Esophagus muscularis mucosa (tissue), 4 donors: ENCODE measurements at regions not wholly inside any gene's neighbourhood (a gene's known extent, or its start where the extent isn't known, plus 50 kb on each side); places are given as distances from the start of the nearest gene placed in this dataset.

Experiments
- DNase-seq: peaks from one replicate; pipeline ENCODE4 v3.0.0-alpha.2; 2017; ENCODE audit errors: extremely low spot score
- H3K27ac ChIP-seq, 4 donors: fragments of 200-600 bp; sonication (generic); replicated peaks in 1 of 4; 1 replicate in 3 of 4; 2 replicates in 1 of 4; pipeline ENCODE4 v1.5.1; 2016 to 2019; ENCODE audit warnings: mild to moderate bottlenecking in 1 of 4
- H3K27me3 ChIP-seq, 4 donors: fragments of 200-600 bp; sonication (generic); one replicate each; pipeline versions ENCODE4 v1.5.1 to v1.6.0; 2016 to 2019
- H3K36me3 ChIP-seq, 4 donors: fragments of 200-600 bp; sonication (generic); one replicate each; pipeline ENCODE4 v1.5.1; 2016 to 2019
- H3K4me1 ChIP-seq, 4 donors: fragments of 200-600 bp; sonication (generic); one replicate each; pipeline ENCODE4 v1.5.1; 2016 to 2019
- H3K4me3 ChIP-seq, 4 donors: fragments of 200-600 bp; sonication (generic); 1 replicate in 2 of 4; 2 replicates in 2 of 4; pipeline ENCODE4 v1.5.1; 2016 to 2019; ENCODE audit warnings: mild to moderate bottlenecking in 4 of 4, moderate library complexity in 1 of 4
- H3K9me3 ChIP-seq, 4 donors: fragments of 200-600 bp; sonication (generic); 1 replicate in 3 of 4; 2 replicates in 1 of 4; pipeline ENCODE4 v1.5.1; 2016 to 2019
- EP300 ChIP-seq: sonication (generic); formaldehyde crosslinking; IDR thresholded peaks from one replicate; pipeline ENCODE4 v1.6.1; 2017; ENCODE audit warnings: antibody characterized with exemption
- POLR2A ChIP-seq: fragments of 450-650 bp; IDR thresholded peaks from one replicate; pipeline ENCODE4 v1.6.1; 2017; ENCODE audit warnings: antibody characterized with exemption, moderate library complexity, mild to moderate bottlenecking, low read depth
- POLR2AphosphoS5 ChIP-seq, 2 donors: sonication (generic); formaldehyde crosslinking; IDR thresholded peaks; one replicate each; pipeline ENCODE4 v1.6.1; 2017; ENCODE audit warnings: antibody characterized with exemption in 2 of 2
- WGBS: methylation state at CpG from one replicate; pipeline ENCODE4 v1.1.5; 2018; 5-methylcytosine and 5-hydroxymethylcytosine counted together
- intact Hi-C: fragments of 100-400 bp; cut with DNase I; formaldehyde crosslinking; loops from one replicate; pipeline ENCODE4 v1.15.1; 2023
- TF ChIP-seq, protein P1 (sequence below), 3 experiments: fragments of 200-600 bp in 2 of 3; fragments of 450-650 bp in 1 of 3; sonication (generic) in 2 of 3; IDR thresholded peaks; one replicate each; pipeline ENCODE4 v1.5.1; 2017 to 2019; ENCODE audit warnings: antibody characterized with exemption in 3 of 3, mild to moderate bottlenecking in 2 of 3, moderate library complexity in 1 of 3

DNA sequence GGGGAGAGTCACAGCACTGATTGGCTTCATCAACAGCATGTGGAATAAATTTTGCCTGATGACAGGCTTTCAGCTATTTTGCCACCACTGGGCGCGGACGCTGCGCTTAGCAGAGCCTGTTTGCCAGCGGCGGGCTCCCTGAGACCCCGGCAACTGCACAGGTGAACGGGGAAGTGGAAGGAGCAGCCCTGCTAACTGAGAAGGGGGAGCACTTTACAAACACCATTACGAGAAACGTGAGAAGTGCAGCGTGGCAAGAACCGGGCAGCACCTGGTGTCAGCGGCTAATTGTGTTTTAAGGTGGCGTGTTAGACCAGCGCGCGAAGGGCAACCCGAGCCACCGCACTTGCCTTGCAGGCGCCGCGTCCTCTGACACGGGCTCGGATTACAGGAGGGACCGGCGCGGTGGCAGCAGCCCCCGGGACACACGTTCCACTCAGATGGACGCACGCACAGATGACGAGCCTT is 307.8 kb upstream of the ARRDC4 start:
- intact Hi-C loops = no loop called here
- H3K4me3 ChIP-seq = peak overlapping the region; percentile 37 to 46 (median 42)

DNA sequence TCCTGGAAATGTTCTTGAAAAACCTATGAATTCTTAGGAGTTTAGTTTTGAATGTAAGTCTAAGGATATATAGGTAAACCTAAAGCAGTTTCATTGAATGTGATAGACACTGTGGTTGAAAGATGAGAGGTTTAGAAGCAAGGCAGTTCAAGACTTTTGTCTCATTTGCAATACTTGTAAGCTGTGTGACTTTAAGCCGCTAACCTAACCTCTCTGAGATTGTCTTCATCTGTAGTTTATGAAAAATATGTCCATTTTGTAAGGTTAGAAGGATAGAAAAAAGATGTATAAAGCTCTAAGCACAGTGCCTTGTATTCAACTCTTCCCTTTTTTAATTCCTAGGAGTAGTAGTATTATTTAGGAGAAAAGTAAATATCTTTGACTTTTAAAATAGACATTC is 306.6 kb upstream of the ARRDC4 start:
- no peak for DNase-seq
- no peaks in the 10 kb centered on the region for H3K27me3 ChIP-seq
- peaks cover 0 to 12% (median 10%) of the 10 kb centered on the region in 4 donors for H3K4me1 ChIP-seq
- 96% methylated on average over 1 of the region's 1 CpG for WGBS
- TF ChIP-seq POLR2AphosphoS5 (IDR thresholded peaks at IDR 0.05) (no peak), EP300 (no peak), POLR2A (no peak)
- TF ChIP-seq, protein P1, sequence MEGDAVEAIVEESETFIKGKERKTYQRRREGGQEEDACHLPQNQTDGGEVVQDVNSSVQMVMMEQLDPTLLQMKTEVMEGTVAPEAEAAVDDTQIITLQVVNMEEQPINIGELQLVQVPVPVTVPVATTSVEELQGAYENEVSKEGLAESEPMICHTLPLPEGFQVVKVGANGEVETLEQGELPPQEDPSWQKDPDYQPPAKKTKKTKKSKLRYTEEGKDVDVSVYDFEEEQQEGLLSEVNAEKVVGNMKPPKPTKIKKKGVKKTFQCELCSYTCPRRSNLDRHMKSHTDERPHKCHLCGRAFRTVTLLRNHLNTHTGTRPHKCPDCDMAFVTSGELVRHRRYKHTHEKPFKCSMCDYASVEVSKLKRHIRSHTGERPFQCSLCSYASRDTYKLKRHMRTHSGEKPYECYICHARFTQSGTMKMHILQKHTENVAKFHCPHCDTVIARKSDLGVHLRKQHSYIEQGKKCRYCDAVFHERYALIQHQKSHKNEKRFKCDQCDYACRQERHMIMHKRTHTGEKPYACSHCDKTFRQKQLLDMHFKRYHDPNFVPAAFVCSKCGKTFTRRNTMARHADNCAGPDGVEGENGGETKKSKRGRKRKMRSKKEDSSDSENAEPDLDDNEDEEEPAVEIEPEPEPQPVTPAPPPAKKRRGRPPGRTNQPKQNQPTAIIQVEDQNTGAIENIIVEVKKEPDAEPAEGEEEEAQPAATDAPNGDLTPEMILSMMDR (IDR thresholded peaks at IDR 0.05) = no peak
- intact Hi-C loops = no loop called here
- no peak overlapping the region for H3K27ac ChIP-seq
- no peaks in the 10 kb centered on the region for H3K36me3 ChIP-seq
- H3K4me3 ChIP-seq = no peak overlapping the region
- no peaks in the 10 kb centered on the region for H3K9me3 ChIP-seq

More for the DNA sequence above, 307.8 kb upstream of the ARRDC4 start:
- no peak overlapping the region for H3K27ac ChIP-seq
- 4% methylated on average over 27 of the region's 32 CpGs for WGBS
- H3K4me1 ChIP-seq = peaks cover 0 to 12% (median 10%) of the 10 kb centered on the region in 4 donors
- TF ChIP-seq POLR2AphosphoS5 (IDR thresholded peaks at IDR 0.05) (no peak), EP300 (no peak)
- TF ChIP-seq, protein P1 (IDR thresholded peaks at IDR 0.05) = no peak
- no peaks in the 10 kb centered on the region for H3K9me3 ChIP-seq
- no peak for DNase-seq
- no peaks in the 10 kb centered on the region for H3K27me3 ChIP-seq
- H3K36me3 ChIP-seq = no peaks in the 10 kb centered on the region

GRCh38 chr15:97654481-97655076 is 305.9 kb upstream of the ARRDC4 start:
- H3K36me3 ChIP-seq = no peaks in the 10 kb centered on the region
- H3K4me1 ChIP-seq = peaks cover 0 to 12% (median 10%) of the 10 kb centered on the region in 4 donors
- intact Hi-C loops = no loop called here
- WGBS = 34% methylated on average over 7 of the region's 7 CpGs
- no peak overlapping the region for H3K27ac ChIP-seq
- H3K9me3 ChIP-seq = no peaks in the 10 kb centered on the region
- no peak overlapping the region for H3K4me3 ChIP-seq
- TF ChIP-seq, protein P1 (IDR thresholded peaks at IDR 0.05) = no peak
- TF ChIP-seq POLR2A = no peak
- no peak for TF ChIP-seq EP300
- TF ChIP-seq POLR2AphosphoS5 (IDR thresholded peaks at IDR 0.05) = no peak
- H3K27me3 ChIP-seq = no peaks in the 10 kb centered on the region
- no peak for DNase-seq

GRCh38 chr15:97661796-97662195 is 298.7 kb upstream of the ARRDC4 start:
- TF ChIP-seq POLR2AphosphoS5 (IDR thresholded peaks at IDR 0.05) = no peak
- TF ChIP-seq, protein P1 (IDR thresholded peaks at IDR 0.05) = no peak
- TF ChIP-seq EP300 = no peak
- no peak for TF ChIP-seq POLR2A
- WGBS = 56% methylated on average over 3 of the region's 3 CpGs

DNA sequence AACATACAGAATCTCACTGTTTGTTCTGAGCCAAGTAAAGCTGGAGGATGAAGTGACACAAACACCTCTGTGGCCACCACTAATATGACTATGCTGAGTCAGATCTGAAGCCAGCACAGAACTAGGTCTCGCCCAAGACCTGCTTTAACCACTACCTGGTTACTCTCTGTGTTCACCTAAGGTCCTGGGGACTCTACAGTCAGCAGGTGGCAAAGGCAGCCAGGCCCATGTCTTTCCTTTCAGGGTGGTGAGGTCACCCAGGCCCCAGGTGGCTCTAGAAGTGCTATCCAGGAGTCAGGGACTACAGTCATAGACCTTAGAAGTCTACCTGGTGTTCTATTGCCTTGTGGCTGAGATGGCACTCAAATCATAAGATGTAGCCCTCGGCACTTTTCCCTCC is 287.9 kb upstream of the ARRDC4 start:
- Histone ChIP-seq H3K27me3 (no peaks in the 10 kb centered on the region), H3K4me3 (no peak overlapping the region), H3K9me3 (no peaks in the 10 kb centered on the region), H3K36me3 (no peaks in the 10 kb centered on the region), H3K27ac (no peak overlapping the region), H3K4me1 (no peaks in the 10 kb centered on the region)
- intact Hi-C loops = no loop called here
- TF ChIP-seq POLR2AphosphoS5 (IDR thresholded peaks at IDR 0.05) (no peak), EP300 (no peak), POLR2A (no peak)
- TF ChIP-seq, protein P1 (IDR thresholded peaks at IDR 0.05) = no peak
- peak; percentile 47 for DNase-seq
- 86% methylated on average over 1 of the region's 2 CpGs for WGBS

More at GRCh38 chr15:97661796-97662195, 298.7 kb upstream of the ARRDC4 start:
- intact Hi-C loops = no loop called here
- Histone ChIP-seq H3K4me1 (no peaks in the 10 kb centered on the region), H3K27me3 (no peaks in the 10 kb centered on the region), H3K27ac (no peak overlapping the region), H3K4me3 (no peak overlapping the region), H3K36me3 (no peaks in the 10 kb centered on the region), H3K9me3 (no peaks in the 10 kb centered on the region)
- DNase-seq = no peak
